ENCODE measurements at regions not wholly inside any gene's neighbourhood (a gene's known extent, or its start where the extent isn't known, plus 50 kb on each side); places are given as distances from the start of the nearest gene placed in this dataset.
"Not testable (repeated sequence)": the region's sequence is repeated elsewhere in the genome, so short reads cannot be mapped to it uniquely, and the experiment has no call there.

DNA sequence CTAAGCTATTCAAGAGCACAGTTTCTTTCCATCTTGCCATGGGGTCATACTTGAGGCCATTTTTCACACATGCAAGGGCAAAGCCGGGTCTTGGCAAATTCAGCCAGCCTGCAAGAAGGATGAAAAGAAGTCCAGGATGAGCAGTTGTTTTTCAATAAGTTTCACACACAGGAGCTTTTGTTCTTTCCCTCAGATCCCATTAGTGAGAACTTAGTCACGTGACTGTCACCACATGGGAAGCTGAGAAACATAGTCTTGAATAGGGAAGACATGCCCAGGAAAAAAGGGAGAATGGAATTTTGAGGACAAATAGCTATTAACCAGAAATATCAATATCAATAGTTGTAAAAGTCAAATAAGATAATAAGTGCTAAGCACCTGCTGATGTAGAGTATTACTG is 137.7 kb downstream of the AHR start:
- Histone ChIP-seq H3K27ac (ENCODE audit: low read depth, low read length) (no peak overlapping the region), H3K9ac (ENCODE audit: low read depth in 1 of 2, low read length in 2 of 2) (no peak overlapping the region), H3K9me3 (ENCODE audit: control insufficient read depth in 1 of 2, low read length in 2 of 2) (peaks cover 0 to 2% of the 10 kb centered on the region in 2 donors), H3K4me3 (ENCODE audit: low read depth in 1 of 2, low read length in 2 of 2) (no peak overlapping the region), H3K27me3 (ENCODE audit: control insufficient read depth in 1 of 2, insufficient read depth in 2 of 2, low read length in 2 of 2) (no peaks in the 10 kb centered on the region), H3K4me1 (ENCODE audit: control insufficient read depth in 1 of 2, insufficient read depth in 2 of 2, low read length in 2 of 2) (no peaks in the 10 kb centered on the region), H3K36me3 (ENCODE audit: control insufficient read depth in 1 of 2, insufficient read depth in 2 of 2, low read length in 2 of 2) (no peaks in the 10 kb centered on the region)

DNA sequence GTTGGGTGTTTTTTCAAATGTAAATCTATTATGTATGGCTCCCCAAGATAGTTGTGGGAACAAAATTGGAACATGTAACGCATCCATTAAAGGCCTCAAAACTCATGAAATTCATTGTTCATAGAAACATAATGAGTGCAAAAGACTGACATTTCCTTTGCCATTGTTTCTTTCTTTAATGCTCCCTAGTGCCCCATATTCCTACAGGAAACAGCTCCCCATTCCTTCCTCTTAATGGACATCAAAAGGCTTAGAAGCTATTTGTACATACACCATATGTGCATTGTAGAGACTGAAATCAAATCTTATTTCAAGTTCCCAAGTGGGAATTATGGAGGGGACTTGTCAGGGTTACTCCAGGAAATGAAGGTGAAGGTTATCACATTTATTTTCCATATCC is 139.1 kb downstream of the AHR start:
- H3K9ac ChIP-seq (ENCODE audit: low read depth in 1 of 2, low read length in 2 of 2): no peak overlapping the region
- no peaks in the 10 kb centered on the region for H3K36me3 ChIP-seq (ENCODE audit: control insufficient read depth in 1 of 2, insufficient read depth in 2 of 2, low read length in 2 of 2)

DNA sequence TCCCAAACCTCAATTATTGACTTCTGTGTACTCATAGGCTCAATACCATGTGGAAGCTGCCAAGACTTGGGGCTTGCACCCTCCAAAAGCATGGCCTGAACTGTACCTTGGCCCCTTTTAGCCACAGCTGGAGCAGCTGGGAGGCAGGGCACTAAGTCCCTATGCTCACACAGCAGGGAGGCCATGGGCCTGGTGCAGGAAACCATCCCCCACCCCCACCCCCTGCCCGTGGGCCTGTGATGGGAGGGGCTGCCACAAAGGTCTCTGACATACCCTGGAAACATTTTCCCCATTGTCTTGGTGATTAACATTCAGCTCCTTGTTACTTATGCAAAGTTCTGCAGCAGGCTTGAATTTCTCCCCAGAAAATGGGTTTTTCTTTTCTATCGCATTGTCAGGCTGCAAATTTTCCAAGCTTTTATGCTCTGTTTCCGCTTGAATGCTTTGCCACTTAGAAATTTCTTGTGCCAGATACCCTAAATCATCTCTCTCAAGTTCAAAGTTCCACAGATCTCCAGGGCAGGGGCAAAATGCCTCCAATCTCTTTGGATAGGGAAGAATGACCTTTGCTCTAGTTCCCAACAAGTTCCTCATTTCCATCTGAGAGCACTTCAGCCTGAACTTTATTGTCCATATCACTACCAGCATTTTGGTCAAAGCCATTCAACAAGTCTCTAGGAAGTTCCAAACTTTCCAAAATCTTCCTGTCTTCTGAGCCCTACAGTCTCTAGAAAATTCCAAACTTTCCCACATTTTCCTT is 141.8 kb downstream of the AHR start:
- not testable (repeated sequence) for H3K36me3 ChIP-seq (ENCODE audit: control insufficient read depth in 1 of 2, insufficient read depth in 2 of 2, low read length in 2 of 2); H3K4me3 ChIP-seq (ENCODE audit: low read depth in 1 of 2, low read length in 2 of 2); H3K9ac ChIP-seq (ENCODE audit: low read depth in 1 of 2, low read length in 2 of 2); H3K9me3 ChIP-seq (ENCODE audit: control insufficient read depth in 1 of 2, low read length in 2 of 2); H3K27me3 ChIP-seq (ENCODE audit: control insufficient read depth in 1 of 2, insufficient read depth in 2 of 2, low read length in 2 of 2); H3K27ac ChIP-seq (ENCODE audit: low read depth, low read length)
- H3K4me1 ChIP-seq (ENCODE audit: control insufficient read depth in 1 of 2, insufficient read depth in 2 of 2, low read length in 2 of 2): peaks cover 0 to 14% of the 10 kb centered on the region in 2 donors

More for the DNA sequence above, 139.1 kb downstream of the AHR start:
- H3K9me3 ChIP-seq (ENCODE audit: control insufficient read depth in 1 of 2, low read length in 2 of 2): peaks cover 0 to 2% of the 10 kb centered on the region in 2 donors
- no peak overlapping the region for H3K27ac ChIP-seq (ENCODE audit: low read depth, low read length)
- H3K4me3 ChIP-seq (ENCODE audit: low read depth in 1 of 2, low read length in 2 of 2): no peak overlapping the region
- H3K4me1 ChIP-seq (ENCODE audit: control insufficient read depth in 1 of 2, insufficient read depth in 2 of 2, low read length in 2 of 2): no peaks in the 10 kb centered on the region
- H3K27me3 ChIP-seq (ENCODE audit: control insufficient read depth in 1 of 2, insufficient read depth in 2 of 2, low read length in 2 of 2): no peaks in the 10 kb centered on the region

DNA sequence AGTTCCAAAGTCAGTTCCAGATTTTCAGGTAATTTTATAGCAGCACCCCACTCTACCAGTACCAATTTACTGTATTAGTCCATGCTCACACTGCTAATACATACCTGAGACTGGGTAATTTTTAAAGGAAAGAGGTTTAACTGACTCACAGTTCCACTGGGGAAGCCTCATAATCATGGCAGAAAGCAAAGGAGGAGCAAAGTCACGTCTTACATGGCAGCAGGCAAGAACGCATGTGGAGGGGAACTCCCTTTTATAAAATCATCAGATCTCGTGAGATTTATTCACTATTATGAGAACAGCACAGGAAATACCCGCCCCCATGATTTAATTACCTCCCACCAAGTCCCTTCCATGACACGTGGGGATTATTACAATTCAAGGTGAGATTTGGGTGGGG is 142.4 kb downstream of the AHR start:
- Histone ChIP-seq H3K9me3 (ENCODE audit: control insufficient read depth in 1 of 2, low read length in 2 of 2) (peaks cover 0 to 2% of the 10 kb centered on the region in 2 donors), H3K36me3 (ENCODE audit: control insufficient read depth in 1 of 2, insufficient read depth in 2 of 2, low read length in 2 of 2) (no peaks in the 10 kb centered on the region), H3K27ac (ENCODE audit: low read depth, low read length) (no peak overlapping the region), H3K4me3 (ENCODE audit: low read depth in 1 of 2, low read length in 2 of 2) (no peak overlapping the region), H3K27me3 (ENCODE audit: control insufficient read depth in 1 of 2, insufficient read depth in 2 of 2, low read length in 2 of 2) (no peaks in the 10 kb centered on the region), H3K9ac (ENCODE audit: low read depth in 1 of 2, low read length in 2 of 2) (no peak overlapping the region), H3K4me1 (ENCODE audit: control insufficient read depth in 1 of 2, insufficient read depth in 2 of 2, low read length in 2 of 2) (peaks cover 0 to 16% of the 10 kb centered on the region in 2 donors)

DNA sequence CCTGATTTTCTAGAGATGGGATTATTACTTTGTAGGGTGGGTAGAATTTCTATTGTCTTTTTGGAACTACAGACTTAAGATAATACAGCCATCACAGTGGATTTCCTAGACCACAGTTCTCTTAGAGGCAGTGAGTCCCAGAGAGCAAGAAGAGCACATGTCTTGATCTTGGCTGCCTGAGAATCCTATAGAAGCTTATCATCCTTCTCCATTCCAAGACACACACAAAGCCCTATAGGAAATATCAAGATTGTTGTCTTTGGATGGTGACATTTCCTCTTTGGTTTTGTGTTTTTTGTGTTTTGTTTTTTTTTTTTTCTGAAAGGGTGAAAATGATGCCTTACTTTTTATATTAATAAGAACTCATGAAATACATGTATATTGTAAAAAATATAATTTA is 143.1 kb downstream of the AHR start:
- H3K36me3 ChIP-seq (ENCODE audit: control insufficient read depth in 1 of 2, insufficient read depth in 2 of 2, low read length in 2 of 2): no peaks in the 10 kb centered on the region
- no peaks in the 10 kb centered on the region for H3K27me3 ChIP-seq (ENCODE audit: control insufficient read depth in 1 of 2, insufficient read depth in 2 of 2, low read length in 2 of 2)
- no peak overlapping the region for H3K27ac ChIP-seq (ENCODE audit: low read depth, low read length)
- no peak overlapping the region for H3K9ac ChIP-seq (ENCODE audit: low read depth in 1 of 2, low read length in 2 of 2)
- peaks cover 0 to 16% of the 10 kb centered on the region in 2 donors for H3K4me1 ChIP-seq (ENCODE audit: control insufficient read depth in 1 of 2, insufficient read depth in 2 of 2, low read length in 2 of 2)
- H3K9me3 ChIP-seq (ENCODE audit: control insufficient read depth in 1 of 2, low read length in 2 of 2): peaks cover 0 to 2% of the 10 kb centered on the region in 2 donors
- H3K4me3 ChIP-seq (ENCODE audit: low read depth in 1 of 2, low read length in 2 of 2): no peak overlapping the region

DNA sequence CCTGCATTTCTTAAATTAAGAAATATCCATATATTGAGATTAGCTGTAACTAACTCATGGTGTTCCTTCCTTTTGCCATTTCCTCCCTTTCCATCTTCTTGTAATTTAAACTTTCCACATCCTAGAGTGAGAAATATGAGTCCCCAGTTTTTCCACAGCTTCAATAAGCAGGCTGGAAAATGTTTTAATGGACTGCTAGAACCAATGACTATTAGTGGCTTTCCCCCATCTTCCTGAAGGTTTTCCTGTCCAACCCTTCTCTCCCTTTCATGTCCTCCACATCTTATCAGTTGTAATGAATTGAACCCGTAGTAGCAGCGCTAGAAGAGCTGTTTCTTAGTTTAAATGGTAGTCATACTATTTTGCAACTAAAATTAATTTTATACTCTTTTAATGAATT is 145.7 kb downstream of the AHR start:
- H3K4me3 ChIP-seq (ENCODE audit: low read depth in 1 of 2, low read length in 2 of 2): no peak overlapping the region
- H3K27ac ChIP-seq (ENCODE audit: low read depth, low read length): no peak overlapping the region
- no peak overlapping the region for H3K9ac ChIP-seq (ENCODE audit: low read depth in 1 of 2, low read length in 2 of 2)
- no peaks in the 10 kb centered on the region for H3K27me3 ChIP-seq (ENCODE audit: control insufficient read depth in 1 of 2, insufficient read depth in 2 of 2, low read length in 2 of 2)
- peaks cover 0 to 4% of the 10 kb centered on the region in 2 donors for H3K36me3 ChIP-seq (ENCODE audit: control insufficient read depth in 1 of 2, insufficient read depth in 2 of 2, low read length in 2 of 2)
- peaks cover 0 to 16% of the 10 kb centered on the region in 2 donors for H3K4me1 ChIP-seq (ENCODE audit: control insufficient read depth in 1 of 2, insufficient read depth in 2 of 2, low read length in 2 of 2)
- H3K9me3 ChIP-seq (ENCODE audit: control insufficient read depth in 1 of 2, low read length in 2 of 2): peaks cover 11 to 13% of the 10 kb centered on the region in 2 donors

DNA sequence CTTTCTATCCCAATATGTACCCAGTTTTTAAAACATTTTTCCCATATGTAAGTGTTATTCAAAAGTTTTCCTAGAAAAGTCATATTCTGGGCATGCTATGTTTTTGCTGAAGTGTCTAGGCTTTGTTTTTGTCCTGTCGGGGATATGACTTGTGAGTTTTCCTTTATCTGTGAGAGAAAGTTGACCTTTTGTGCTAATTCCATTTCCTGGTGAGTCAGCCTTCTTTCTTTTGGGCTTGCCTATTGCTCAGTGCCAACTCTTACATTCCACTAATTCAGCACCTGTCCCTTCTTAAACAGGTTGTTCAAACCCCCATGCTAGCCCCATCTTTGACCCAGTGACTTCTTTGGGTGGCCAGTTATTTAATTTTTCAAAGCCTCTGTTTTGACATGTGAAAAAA is 146.2 kb downstream of the AHR start:
- no peak overlapping the region for H3K27ac ChIP-seq (ENCODE audit: low read depth, low read length)
- peaks cover 10 to 13% of the 10 kb centered on the region in 2 donors for H3K9me3 ChIP-seq (ENCODE audit: control insufficient read depth in 1 of 2, low read length in 2 of 2)
- H3K36me3 ChIP-seq (ENCODE audit: control insufficient read depth in 1 of 2, insufficient read depth in 2 of 2, low read length in 2 of 2): peaks cover 0 to 4% of the 10 kb centered on the region in 2 donors

DNA sequence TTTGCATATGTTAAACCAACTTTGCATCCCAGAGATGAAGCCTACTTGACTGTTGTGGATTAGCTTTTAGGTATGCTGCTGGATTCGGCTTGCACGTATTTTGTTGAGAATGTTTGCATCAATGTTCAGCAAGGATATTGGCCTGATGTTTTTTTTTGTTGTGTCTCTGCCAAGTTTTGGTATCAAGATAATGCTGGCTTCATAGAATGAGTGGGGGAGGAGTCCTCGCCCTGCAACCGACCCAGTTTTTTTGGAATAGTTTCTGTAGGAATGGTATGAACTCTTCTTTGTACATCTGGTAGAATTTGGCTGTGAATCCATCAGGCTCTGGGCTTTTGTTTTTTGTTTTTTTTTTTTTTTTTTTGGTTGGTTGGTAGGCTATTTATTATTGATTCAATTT is 147.9 kb downstream of the AHR start:
- Histone ChIP-seq H3K9me3 (ENCODE audit: control insufficient read depth in 1 of 2, low read length in 2 of 2) (peaks cover 10 to 13% of the 10 kb centered on the region in 2 donors), H3K27me3 (ENCODE audit: control insufficient read depth in 1 of 2, insufficient read depth in 2 of 2, low read length in 2 of 2) (no peaks in the 10 kb centered on the region), H3K4me3 (ENCODE audit: low read depth in 1 of 2, low read length in 2 of 2) (no peak overlapping the region), H3K36me3 (ENCODE audit: control insufficient read depth in 1 of 2, insufficient read depth in 2 of 2, low read length in 2 of 2) (peaks cover 0 to 4% of the 10 kb centered on the region in 2 donors), H3K4me1 (ENCODE audit: control insufficient read depth in 1 of 2, insufficient read depth in 2 of 2, low read length in 2 of 2) (peaks cover 0 to 16% of the 10 kb centered on the region in 2 donors), H3K9ac (ENCODE audit: low read depth in 1 of 2, low read length in 2 of 2) (no peak overlapping the region), H3K27ac (ENCODE audit: low read depth, low read length) (no peak overlapping the region)

More for the DNA sequence above, 146.2 kb downstream of the AHR start:
- H3K4me1 ChIP-seq (ENCODE audit: control insufficient read depth in 1 of 2, insufficient read depth in 2 of 2, low read length in 2 of 2): peaks cover 0 to 16% of the 10 kb centered on the region in 2 donors
- no peaks in the 10 kb centered on the region for H3K27me3 ChIP-seq (ENCODE audit: control insufficient read depth in 1 of 2, insufficient read depth in 2 of 2, low read length in 2 of 2)
- H3K4me3 ChIP-seq (ENCODE audit: low read depth in 1 of 2, low read length in 2 of 2): no peak overlapping the region
- H3K9ac ChIP-seq (ENCODE audit: low read depth in 1 of 2, low read length in 2 of 2): no peak overlapping the region

DNA sequence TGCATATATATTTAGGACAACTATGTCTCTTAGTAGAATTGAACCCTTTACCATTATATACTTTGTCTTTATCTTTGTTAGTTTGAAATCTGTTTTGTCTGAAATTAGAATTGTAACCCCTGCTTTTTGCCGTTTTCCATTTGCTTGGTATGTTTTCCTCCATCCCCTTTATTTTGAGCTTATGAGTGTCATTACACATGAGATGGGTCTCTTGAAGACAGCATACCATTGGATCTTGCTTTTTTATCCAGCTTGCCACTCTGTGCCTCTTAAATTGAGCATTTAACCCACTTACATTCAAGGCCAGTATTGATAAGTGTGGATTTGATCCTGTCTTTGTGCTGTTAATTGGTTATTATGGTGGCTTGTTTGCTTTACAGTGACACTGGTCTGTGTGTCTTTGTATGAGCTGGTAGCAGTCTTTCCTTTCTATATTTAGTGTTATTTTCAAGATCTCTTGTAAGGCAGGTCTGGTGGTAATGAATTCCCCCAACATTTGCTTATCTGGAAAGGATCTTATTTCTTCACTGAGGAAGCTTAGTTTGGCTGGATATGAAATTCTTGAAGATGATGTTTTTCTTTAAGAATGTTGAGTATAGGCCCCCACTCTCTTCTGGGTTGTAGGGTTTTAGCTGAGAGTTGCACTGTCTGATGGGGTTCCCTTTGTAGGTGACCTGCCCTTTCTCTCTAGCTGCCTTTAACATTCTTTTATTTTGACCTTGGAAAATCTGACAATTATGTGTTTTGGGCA is 149.5 kb downstream of the AHR start:
- Histone ChIP-seq H3K9ac (ENCODE audit: low read depth in 1 of 2, low read length in 2 of 2) (no peak overlapping the region), H3K36me3 (ENCODE audit: control insufficient read depth in 1 of 2, insufficient read depth in 2 of 2, low read length in 2 of 2) (peaks cover 0 to 4% of the 10 kb centered on the region in 2 donors), H3K9me3 (ENCODE audit: control insufficient read depth in 1 of 2, low read length in 2 of 2) (peaks cover 10 to 13% of the 10 kb centered on the region in 2 donors), H3K27me3 (ENCODE audit: control insufficient read depth in 1 of 2, insufficient read depth in 2 of 2, low read length in 2 of 2) (no peaks in the 10 kb centered on the region), H3K4me1 (ENCODE audit: control insufficient read depth in 1 of 2, insufficient read depth in 2 of 2, low read length in 2 of 2) (peaks cover 0 to 16% of the 10 kb centered on the region in 2 donors), H3K27ac (ENCODE audit: low read depth, low read length) (no peak overlapping the region), H3K4me3 (ENCODE audit: low read depth in 1 of 2, low read length in 2 of 2) (no peak overlapping the region)
